Fibroblast of skin of right biceps (primary cell): ENCODE measurements at regions not wholly inside any gene's neighbourhood (a gene's known extent, or its start where the extent isn't known, plus 50 kb on each side); places are given as distances from the start of the nearest gene placed in this dataset.

Experiments used
- DNase-seq: peaks from one replicate; pipeline ENCODE4 v3.0.0-alpha.2; 2013

- DNase-seq, result no peak
Observed at GRCh38 chr4:3704669-3705068, 61.5 kb upstream of the ADRA2C start.

- no peak for DNase-seq
Observed at GRCh38 chr4:3703677-3704521, 62.3 kb upstream of the ADRA2C start.

GRCh38 chr4:3703343-3703676 is 62.9 kb upstream of the ADRA2C start:
- DNase-seq, result no peak

- DNase-seq, result no peak
Observed at GRCh38 chr4:3702561-3703221, 63.5 kb upstream of the ADRA2C start.

- DNase-seq, result no peak
Observed at GRCh38 chr4:3701736-3702560, 64.2 kb upstream of the ADRA2C start.

GRCh38 chr4:3701271-3701734 is 64.9 kb upstream of the ADRA2C start:
- no peak for DNase-seq

GRCh38 chr4:3700736-3701135 is 65.4 kb upstream of the ADRA2C start:
- no peak for DNase-seq

GRCh38 chr4:3700223-3700622 is 66.0 kb upstream of the ADRA2C start:
- no peak for DNase-seq

GRCh38 chr4:3699678-3700077 is 66.5 kb upstream of the ADRA2C start:
- DNase-seq, result no peak

- no peak for DNase-seq
Observed at GRCh38 chr4:3699261-3699660, 66.9 kb upstream of the ADRA2C start.

- DNase-seq, result no peak
Observed at GRCh38 chr4:3697033-3697432, 69.2 kb upstream of the ADRA2C start.

- DNase-seq, result no peak
Observed at GRCh38 chr4:3690551-3691152, 75.5 kb upstream of the ADRA2C start.

- no peak for DNase-seq
Observed at GRCh38 chr4:3689576-3690550, 76.3 kb upstream of the ADRA2C start.

GRCh38 chr4:3689006-3689405 is 77.2 kb upstream of the ADRA2C start:
- no peak for DNase-seq

- no peak for DNase-seq
Observed at GRCh38 chr4:3688018-3688998, 77.9 kb upstream of the ADRA2C start.

GRCh38 chr4:3687538-3687937 is 78.6 kb upstream of the ADRA2C start:
- no peak for DNase-seq

GRCh38 chr4:3686753-3687152 is 79.4 kb upstream of the ADRA2C start:
- no peak for DNase-seq

- DNase-seq, result no peak
Observed at GRCh38 chr4:3685081-3685645, 81.0 kb upstream of the ADRA2C start.

- DNase-seq, result no peak
Observed at GRCh38 chr4:3684546-3684945, 81.6 kb upstream of the ADRA2C start.

- DNase-seq, result no peak
Observed at GRCh38 chr4:3683744-3684421, 82.3 kb upstream of the ADRA2C start.
